ENCODE measurements at regions not wholly inside any gene's neighbourhood (a gene's known extent, or its start where the extent isn't known, plus 50 kb on each side); places are given as distances from the start of the nearest gene placed in this dataset.

GRCh38 chr1:239644604-239645003 lies 258.2 kb downstream of the CHRM3 start:
- ATAC-seq (ENCODE audit: low read depth): no peak
- no peak for DNase-seq
- Mint-ChIP-seq H3K4me3 (no peak overlapping the region), H3K9me3 (peaks cover 5% of the 10 kb centered on the region), H3K27me3 (no peaks in the 10 kb centered on the region), H3K27ac (no peak overlapping the region), H3K36me3 (ENCODE audit: low read depth) (no peaks in the 10 kb centered on the region), H3K4me1 (no peaks in the 10 kb centered on the region)
- intact Hi-C loops (cut with micrococcal nuclease): no loop called here
- no peak for TF ChIP-seq CTCF (IDR thresholded peaks at IDR 0.05)
- ChIA-PET CTCF (no interaction called here), POLR2A (no interaction called here)

GRCh38 chr1:239647045-239647444 lies 260.7 kb downstream of the CHRM3 start:
- intact Hi-C loops (cut with micrococcal nuclease): no loop called here
- DNase-seq (no peak), ATAC-seq (ENCODE audit: low read depth) (no peak)
- POLR2A ChIA-PET: no interaction called here
- Mint-ChIP-seq H3K27me3 (no peaks in the 10 kb centered on the region), H3K36me3 (ENCODE audit: low read depth) (no peaks in the 10 kb centered on the region), H3K9me3 (peaks cover 5% of the 10 kb centered on the region), H3K4me3 (no peak overlapping the region), H3K27ac (no peak overlapping the region), H3K4me1 (no peaks in the 10 kb centered on the region)
- CTCF ChIA-PET: no interaction called here
- TF ChIP-seq CTCF (IDR thresholded peaks at IDR 0.05): no peak

GRCh38 chr1:239647964-239648632 lies 261.7 kb downstream of the CHRM3 start:
- Mint-ChIP-seq H3K27me3 (no peaks in the 10 kb centered on the region), H3K27ac (no peak overlapping the region), H3K4me3 (no peak overlapping the region), H3K36me3 (ENCODE audit: low read depth) (no peaks in the 10 kb centered on the region), H3K4me1 (no peaks in the 10 kb centered on the region), H3K9me3 (peaks cover 5% of the 10 kb centered on the region)
- intact Hi-C loops (cut with micrococcal nuclease): no loop called here
- CTCF ChIA-PET: no interaction called here
- POLR2A ChIA-PET: no interaction called here
- no peak for TF ChIP-seq CTCF (IDR thresholded peaks at IDR 0.05)
- DNase-seq (no peak), ATAC-seq (ENCODE audit: low read depth) (no peak)

GRCh38 chr1:239655023-239655422 lies 268.7 kb downstream of the CHRM3 start:
- ATAC-seq (ENCODE audit: low read depth): no peak
- Mint-ChIP-seq H3K27ac (no peak overlapping the region), H3K4me1 (no peaks in the 10 kb centered on the region)

GRCh38 chr1:239657291-239657690 lies 270.9 kb downstream of the CHRM3 start:
- H3K27me3 Mint-ChIP-seq: no peaks in the 10 kb centered on the region
- H3K4me3 Mint-ChIP-seq: no peak overlapping the region
- no peak overlapping the region for H3K27ac Mint-ChIP-seq
- DNase-seq: no peak
- H3K9me3 Mint-ChIP-seq: peaks cover 9% of the 10 kb centered on the region
- no peaks in the 10 kb centered on the region for H3K4me1 Mint-ChIP-seq
- ChIA-PET POLR2A (no interaction called here), CTCF (no interaction called here)
- no peak for TF ChIP-seq CTCF (IDR thresholded peaks at IDR 0.05)
- no peak for ATAC-seq (ENCODE audit: low read depth)
- no peaks in the 10 kb centered on the region for H3K36me3 Mint-ChIP-seq (ENCODE audit: low read depth)
- intact Hi-C loops (cut with micrococcal nuclease): no loop called here

More at GRCh38 chr1:239655023-239655422, 268.7 kb downstream of the CHRM3 start:
- CTCF ChIA-PET: no interaction called here
- no peaks in the 10 kb centered on the region for H3K36me3 Mint-ChIP-seq (ENCODE audit: low read depth)
- intact Hi-C loops (cut with micrococcal nuclease): no loop called here
- H3K4me3 Mint-ChIP-seq: no peak overlapping the region
- POLR2A ChIA-PET: no interaction called here
- peaks cover 7% of the 10 kb centered on the region for H3K9me3 Mint-ChIP-seq
- DNase-seq: no peak
- no peaks in the 10 kb centered on the region for H3K27me3 Mint-ChIP-seq
- TF ChIP-seq CTCF (IDR thresholded peaks at IDR 0.05): no peak

Measured in activated B cell treated with CpG ODN at 0.5 μM for 24 hours (primary cell).